ENCODE measurements at regions not wholly inside any gene's neighbourhood (a gene's known extent, or its start where the extent isn't known, plus 50 kb on each side); places are given as distances from the start of the nearest gene placed in this dataset.

GRCh38 chr21:38923429-38923828 is 117.7 kb downstream of the ETS2 start:
- Histone ChIP-seq H3K9ac (ENCODE audit: low read depth, low read length) (no peak overlapping the region), H4K8ac (ENCODE audit: low read depth in 2 of 2, low read length in 2 of 2) (no peak overlapping the region; a peak in 1 of 4 replicates), H3K9me3 (ENCODE audit: control insufficient read depth, insufficient read depth, low read length) (peaks cover 2% of the 10 kb centered on the region; the same call in 1 of the 2 replicates), H3K4me2 (ENCODE audit: low read depth, low read length) (no peak overlapping the region), H3K9me1 (ENCODE audit: insufficient read depth, low read length) (peaks cover 15% of the 10 kb centered on the region), H3K14ac (replicated peaks; ENCODE audit: low read depth, low read length) (peak overlapping the region; percentile 61), H3K27ac (ENCODE audit: insufficient read depth, low read length) (no peak overlapping the region), H2BK120ac (ENCODE audit: low read depth, low read length) (peak overlapping the region; percentile 86), H3K23ac (ENCODE audit: low read depth, low read length) (no peak overlapping the region), H3K36me3 (ENCODE audit: control insufficient read depth, insufficient read depth, low read length) (no peaks in the 10 kb centered on the region), H3K79me1 (ENCODE audit: low read depth in 1 of 2, low read length in 2 of 2) (0 out of 4 replicates have a peak, but pooled peaks cover 0 to 4% of the 10 kb centered on the region in 2 experiments), H4K5ac (ENCODE audit: low read depth, low read length) (no peak overlapping the region), H2BK5ac (ENCODE audit: low read depth, low read length, poor library complexity, severe bottlenecking) (no peak overlapping the region), H3K27me3 (ENCODE audit: control insufficient read depth, insufficient read depth, low read length) (no peaks in the 10 kb centered on the region), H3K4me3 (ENCODE audit: insufficient read depth, low read depth, low read length) (no peak overlapping the region), H3K4ac (ENCODE audit: low read depth, low read length) (peak overlapping the region; percentile 68), H3K4me1 (ENCODE audit: control insufficient read depth, insufficient read depth, low read length) (peaks cover 9% of the 10 kb centered on the region), H2AK5ac (ENCODE audit: low read depth, low read length) (peak overlapping the region; percentile 87), H4K91ac (ENCODE audit: insufficient read depth, low read depth, low read length) (peak overlapping the region; percentile 43; the same call in 1 of the 2 replicates), H3K56ac (ENCODE audit: extremely low read depth, insufficient read depth, low read length) (no peak overlapping the region), H4K20me1 (ENCODE audit: insufficient read depth, low read length) (no peaks in the 10 kb centered on the region), H2AK9ac (replicated peaks; ENCODE audit: low read depth, low read length, poor library complexity) (no peak overlapping the region), H2AFZ (replicated peaks; ENCODE audit: low read length, poor library complexity) (no peak overlapping the region), H2BK20ac (ENCODE audit: low read depth, low read length) (peak overlapping the region; percentile 72; the same call in 1 of the 2 replicates), H2BK15ac (ENCODE audit: low read depth, low read length) (peak overlapping the region; percentile 57; the same call in 1 of the 3 replicates), H3K18ac (ENCODE audit: low read depth, low read length) (no peak overlapping the region)
- DNase-seq (no peak), ATAC-seq (ENCODE audit: low read depth) (no peak)
- in situ Hi-C loops (cut with MboI; ENCODE audit: low sequenced_read_pairs) (no loop called here), intact Hi-C loops (cut with micrococcal nuclease) (loop anchor here (5.0 kb wide), 2 partner anchors 64 to 101 kb away; no protein-coding TSS in a partner anchor), dilution Hi-C loops (cut with HindIII; ENCODE audit: low sequenced_read_pairs, unreplicated experiment) (no loop called here)
- POLR2A ChIA-PET (ENCODE audit: unreplicated experiment) = no interaction called here
- CTCF ChIA-PET = no interaction called here
- no CpG with 5 or more reads among the region's 4 CpGs for WGBS, 2 experiments (ENCODE audit: extremely low coverage in 2 of 2, insufficient read length in 1 of 2)
- no TSS peak for BruUV-seq (replicated peaks)
- no peak for TF ChIP-seq CHD1 (IDR thresholded peaks at IDR 0.05; ENCODE audit: low read depth, low read length)
- no peak for TF ChIP-seq FOS (IDR thresholded peaks at IDR 0.05; ENCODE audit: low read depth, low read length)
- TF ChIP-seq RAD21 (IDR thresholded peaks at IDR 0.05; ENCODE audit: low read length) = no peak
- TF ChIP-seq MAZ (IDR thresholded peaks at IDR 0.05; ENCODE audit: borderline replicate concordance, low read depth, low read length) = no peak
- TF ChIP-seq BHLHE40 (IDR thresholded peaks at IDR 0.05; ENCODE audit: low read depth, low read length) = no peak
- TF ChIP-seq, protein P1, sequence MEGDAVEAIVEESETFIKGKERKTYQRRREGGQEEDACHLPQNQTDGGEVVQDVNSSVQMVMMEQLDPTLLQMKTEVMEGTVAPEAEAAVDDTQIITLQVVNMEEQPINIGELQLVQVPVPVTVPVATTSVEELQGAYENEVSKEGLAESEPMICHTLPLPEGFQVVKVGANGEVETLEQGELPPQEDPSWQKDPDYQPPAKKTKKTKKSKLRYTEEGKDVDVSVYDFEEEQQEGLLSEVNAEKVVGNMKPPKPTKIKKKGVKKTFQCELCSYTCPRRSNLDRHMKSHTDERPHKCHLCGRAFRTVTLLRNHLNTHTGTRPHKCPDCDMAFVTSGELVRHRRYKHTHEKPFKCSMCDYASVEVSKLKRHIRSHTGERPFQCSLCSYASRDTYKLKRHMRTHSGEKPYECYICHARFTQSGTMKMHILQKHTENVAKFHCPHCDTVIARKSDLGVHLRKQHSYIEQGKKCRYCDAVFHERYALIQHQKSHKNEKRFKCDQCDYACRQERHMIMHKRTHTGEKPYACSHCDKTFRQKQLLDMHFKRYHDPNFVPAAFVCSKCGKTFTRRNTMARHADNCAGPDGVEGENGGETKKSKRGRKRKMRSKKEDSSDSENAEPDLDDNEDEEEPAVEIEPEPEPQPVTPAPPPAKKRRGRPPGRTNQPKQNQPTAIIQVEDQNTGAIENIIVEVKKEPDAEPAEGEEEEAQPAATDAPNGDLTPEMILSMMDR (conservative IDR thresholded peaks at IDR 0.05; ENCODE audit: low read depth, low read length) = no peak
- TF ChIP-seq MAFK (IDR thresholded peaks at IDR 0.05; ENCODE audit: low read depth, low read length) = no peak
- no peak for TF ChIP-seq ELK1 (IDR thresholded peaks at IDR 0.05; ENCODE audit: borderline replicate concordance, low read depth, low read length)
- no peak for TF ChIP-seq MXI1 (IDR thresholded peaks at IDR 0.05; ENCODE audit: borderline replicate concordance, low read depth, low read length)
- TF ChIP-seq CEBPB (IDR thresholded peaks at IDR 0.05; ENCODE audit: low read depth, low read length) = no peak
- TF ChIP-seq USF2 (IDR thresholded peaks at IDR 0.05; ENCODE audit: low read depth, low read length) = no peak
- no peak for TF ChIP-seq SMC3 (IDR thresholded peaks at IDR 0.05; ENCODE audit: low read depth, low read length)
- TF ChIP-seq NFE2L2 (IDR thresholded peaks at IDR 0.05; ENCODE audit: low read depth, low read length) = no peak
- no peak for TF ChIP-seq POLR2A (IDR thresholded peaks at IDR 0.05; ENCODE audit: low read depth, low read length)
- TF ChIP-seq RCOR1 (IDR thresholded peaks at IDR 0.05; ENCODE audit: insufficient replicate concordance, low read length) = no peak
- no peak for TF ChIP-seq RFX5 (IDR thresholded peaks at IDR 0.05; ENCODE audit: low read depth, low read length)
